Liver (tissue), 8 donors: ENCODE measurements at regions not wholly inside any gene's neighbourhood (a gene's known extent, or its start where the extent isn't known, plus 50 kb on each side); places are given as distances from the start of the nearest gene placed in this dataset.
"Not testable (repeated sequence)": the region's sequence is repeated elsewhere in the genome, so short reads cannot be mapped to it uniquely, and the experiment has no call there.

Experiments used
- DNase-seq: peaks from one replicate; pipeline ENCODE4 v3.0.0-alpha.2; 2017; ENCODE audit warnings: low spot score
- H3K27ac ChIP-seq, 2 donors: one replicate each; pipeline ENCODE4 v1.7.0; 2013; ENCODE audit warnings: inconsistent platforms in 2 of 2, low read length in 2 of 2, control low read depth in 1 of 2, low read depth in 1 of 2, mild to moderate bottlenecking in 1 of 2
- H3K27me3 ChIP-seq, 4 donors: one replicate each; pipeline versions ENCODE4 v1.6.1 to v1.7.0; 2013; ENCODE audit warnings: low read length in 3 of 4, inconsistent platforms in 1 of 4, mild to moderate bottlenecking in 1 of 4, moderate library complexity in 1 of 4; ENCODE audit not compliant: control insufficient read depth in 4 of 4, insufficient read depth in 4 of 4
- H3K36me3 ChIP-seq, 4 donors: one replicate each; pipeline versions ENCODE4 v1.6.1 to v1.7.0; 2013; ENCODE audit warnings: low read length in 3 of 4, mild to moderate bottlenecking in 3 of 4, low read depth in 1 of 4, moderate library complexity in 1 of 4; ENCODE audit not compliant: control insufficient read depth in 4 of 4, insufficient read depth in 3 of 4
- H3K4me1 ChIP-seq, 4 donors: one replicate each; pipeline versions ENCODE4 v1.6.1 to v1.7.0; 2013; ENCODE audit warnings: low read length in 3 of 4, mild to moderate bottlenecking in 3 of 4, moderate library complexity in 1 of 4; ENCODE audit not compliant: control insufficient read depth in 4 of 4, insufficient read depth in 4 of 4
- H3K4me3 ChIP-seq, 3 donors: one replicate each; pipeline versions ENCODE4 v1.6.1 to v1.7.0; 2013; ENCODE audit warnings: low read length in 3 of 3, control low read depth in 1 of 3, low read depth in 1 of 3, mild to moderate bottlenecking in 1 of 3
- H3K9ac ChIP-seq, 2 donors: one replicate each; pipeline ENCODE4 v1.7.0; 2013; ENCODE audit warnings: low read length in 2 of 2, mild to moderate bottlenecking in 2 of 2, moderate library complexity in 2 of 2, control low read depth in 1 of 2, low read depth in 1 of 2
- H3K9me3 ChIP-seq, 4 donors: one replicate each; pipeline versions ENCODE4 v1.6.1 to v1.7.0; 2013; ENCODE audit warnings: low read length in 3 of 4; ENCODE audit not compliant: control insufficient read depth in 4 of 4
- ATF3 ChIP-seq: IDR thresholded peaks from 2 replicates; pipeline ENCODE4 v1.6.1; 2016; ENCODE audit warnings: antibody characterized with exemption
- CTCF ChIP-seq: fragments of 150-350 bp; IDR thresholded peaks from 2 replicates; pipeline ENCODE4 v1.5.1; 2017; ENCODE audit warnings: improper control_type of control experiment, low read depth, low read length; ENCODE audit not compliant: missing input control
- EGR1 ChIP-seq, 2 donors: IDR thresholded peaks; 2 replicates each; pipeline ENCODE4 v1.6.1; 2016 to 2018; ENCODE audit warnings: antibody characterized with exemption in 2 of 2, low read depth in 2 of 2
- HNF4A ChIP-seq, 2 donors: conservative IDR thresholded peaks; 2 replicates each; pipeline ENCODE4 v1.6.1; 2016; ENCODE audit warnings: antibody characterized with exemption in 2 of 2, mild to moderate bottlenecking in 2 of 2
- HNF4G ChIP-seq: IDR thresholded peaks from 2 replicates; pipeline ENCODE4 v1.6.1; 2016; ENCODE audit warnings: antibody characterized with exemption
- JUND ChIP-seq, 2 donors: IDR thresholded peaks; 2 replicates each; pipeline ENCODE4 v1.6.1; 2016; ENCODE audit warnings: antibody characterized with exemption in 2 of 2
- MAX ChIP-seq: IDR thresholded peaks from 2 replicates; pipeline ENCODE4 v1.6.1; 2016; ENCODE audit warnings: antibody characterized with exemption
- NR2F2 ChIP-seq: IDR thresholded peaks from 2 replicates; pipeline ENCODE4 v1.6.1; 2016; ENCODE audit warnings: antibody characterized with exemption
- RAD21 ChIP-seq, 2 donors: IDR thresholded peaks; 2 replicates each; pipeline ENCODE4 v1.6.1; 2016; ENCODE audit warnings: antibody characterized with exemption in 2 of 2, mild to moderate bottlenecking in 2 of 2
- REST ChIP-seq: IDR thresholded peaks from 2 replicates; pipeline ENCODE4 v1.6.1; 2016; ENCODE audit warnings: antibody characterized with exemption, mild to moderate bottlenecking
- RXRA ChIP-seq, 2 donors: IDR thresholded peaks; 2 replicates each; pipeline ENCODE4 v1.6.1; 2017 to 2018; ENCODE audit warnings: antibody characterized with exemption in 2 of 2, mild to moderate bottlenecking in 1 of 2
- SP1 ChIP-seq: IDR thresholded peaks from 2 replicates; pipeline ENCODE4 v1.6.1; 2018; ENCODE audit warnings: antibody characterized with exemption, mild to moderate bottlenecking
- TAF1 ChIP-seq: conservative IDR thresholded peaks from 2 replicates; pipeline ENCODE4 v1.6.1; 2016; ENCODE audit warnings: antibody characterized with exemption, mild to moderate bottlenecking
- YY1 ChIP-seq: IDR thresholded peaks from 2 replicates; pipeline ENCODE4 v1.6.1; 2016; ENCODE audit warnings: antibody characterized with exemption, mild to moderate bottlenecking
- ZBTB33 ChIP-seq: IDR thresholded peaks from 2 replicates; pipeline ENCODE4 v1.6.1; 2016; ENCODE audit warnings: antibody characterized with exemption
- WGBS: extraction: QIAGEN DNeasy Blood & Tissue Kit; methylation state at CpG from one replicate; pipeline ENCODE4 v1.1.7; 2013; 5-methylcytosine and 5-hydroxymethylcytosine counted together
- donor health status: healthy.
- donor health status: healthy.
- donor health status: healthy.
- donor health status: healthy.
- donor health status: healthy.

GRCh38 chr2:212794471-212794870 lies 255.9 kb upstream of the ERBB4 start:
- Histone ChIP-seq H3K36me3 (no peaks in the 10 kb centered on the region), H3K4me1 (no peaks in the 10 kb centered on the region), H3K9ac (no peak overlapping the region), H3K9me3 (no peaks in the 10 kb centered on the region), H3K27ac (no peak overlapping the region), H3K27me3 (no peaks in the 10 kb centered on the region), H3K4me3 (no peak overlapping the region)
- no peak for DNase-seq
- TF ChIP-seq MAX (no peak), REST (no peak), NR2F2 (no peak), ATF3 (no peak), RAD21 (IDR thresholded peaks at IDR 0.05) (no peak)

GRCh38 chr2:212791569-212791968 lies 253.0 kb upstream of the ERBB4 start:
- WGBS: 82% methylated on average over 6 of the region's 6 CpGs

GRCh38 chr2:212786088-212786487 lies 247.5 kb upstream of the ERBB4 start:
- H3K27ac ChIP-seq, H3K4me3 ChIP-seq, H3K4me1 ChIP-seq, DNase-seq, H3K9ac ChIP-seq, H3K36me3 ChIP-seq, H3K27me3 ChIP-seq: not testable (repeated sequence)
- 72% methylated on average over 5 of the region's 5 CpGs for WGBS
- peaks cover 0 to 15% (median under 1%) of the 10 kb centered on the region in 4 donors for H3K9me3 ChIP-seq

More at GRCh38 chr2:212791569-212791968, 253.0 kb upstream of the ERBB4 start:
- TF ChIP-seq HNF4G (no peak), HNF4A (conservative IDR thresholded peaks at IDR 0.05) (no peak), SP1 (no peak), MAX (no peak), RXRA (IDR thresholded peaks at IDR 0.05) (no peak), JUND (IDR thresholded peaks at IDR 0.05) (no peak), EGR1 (IDR thresholded peaks at IDR 0.05; ENCODE audit: low read depth in 2 of 2) (no peak), ZBTB33 (no peak), CTCF (no peak), TAF1 (no peak), YY1 (no peak)
- Histone ChIP-seq H3K27me3 (no peaks in the 10 kb centered on the region), H3K4me3 (no peak overlapping the region), H3K4me1 (no peaks in the 10 kb centered on the region), H3K9ac (no peak overlapping the region), H3K36me3 (no peaks in the 10 kb centered on the region), H3K27ac (no peak overlapping the region), H3K9me3 (no peaks in the 10 kb centered on the region)
- DNase-seq: no peak
